ENCODE measurements at regions not wholly inside any gene's neighbourhood (a gene's known extent, or its start where the extent isn't known, plus 50 kb on each side); places are given as distances from the start of the nearest gene placed in this dataset.

DNA sequence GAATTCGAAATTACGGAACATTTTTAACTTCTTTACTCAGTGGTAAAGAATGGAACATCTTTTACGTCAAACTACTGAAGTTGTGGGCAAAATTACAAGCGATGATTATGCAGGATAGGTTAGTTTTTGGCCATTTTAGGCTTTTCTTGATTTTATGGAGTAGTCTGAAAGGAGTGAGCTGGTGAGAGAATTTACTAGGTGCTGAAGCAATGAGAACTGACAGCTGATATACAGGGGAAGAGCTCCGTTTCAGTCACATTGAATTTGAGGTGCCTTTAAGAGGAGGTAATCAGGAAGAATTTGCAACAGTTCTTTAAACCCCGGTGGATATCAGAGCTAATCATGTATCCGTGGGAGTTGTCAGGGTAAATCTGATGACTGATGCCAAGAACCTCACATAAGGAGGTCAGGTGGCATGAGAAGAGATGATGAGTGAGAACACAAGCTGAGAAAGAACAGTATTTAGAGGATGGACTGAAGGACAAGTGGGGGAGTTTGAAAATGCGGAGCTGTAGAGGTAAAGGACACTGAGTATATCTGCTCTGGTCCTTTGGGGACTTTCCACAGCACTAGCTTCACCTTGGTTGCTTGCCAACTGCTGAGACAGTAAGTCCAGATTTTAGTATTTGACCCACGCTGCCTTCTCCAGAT is 104.3 kb downstream of the AHR start:
- TF ChIP-seq, protein P1, sequence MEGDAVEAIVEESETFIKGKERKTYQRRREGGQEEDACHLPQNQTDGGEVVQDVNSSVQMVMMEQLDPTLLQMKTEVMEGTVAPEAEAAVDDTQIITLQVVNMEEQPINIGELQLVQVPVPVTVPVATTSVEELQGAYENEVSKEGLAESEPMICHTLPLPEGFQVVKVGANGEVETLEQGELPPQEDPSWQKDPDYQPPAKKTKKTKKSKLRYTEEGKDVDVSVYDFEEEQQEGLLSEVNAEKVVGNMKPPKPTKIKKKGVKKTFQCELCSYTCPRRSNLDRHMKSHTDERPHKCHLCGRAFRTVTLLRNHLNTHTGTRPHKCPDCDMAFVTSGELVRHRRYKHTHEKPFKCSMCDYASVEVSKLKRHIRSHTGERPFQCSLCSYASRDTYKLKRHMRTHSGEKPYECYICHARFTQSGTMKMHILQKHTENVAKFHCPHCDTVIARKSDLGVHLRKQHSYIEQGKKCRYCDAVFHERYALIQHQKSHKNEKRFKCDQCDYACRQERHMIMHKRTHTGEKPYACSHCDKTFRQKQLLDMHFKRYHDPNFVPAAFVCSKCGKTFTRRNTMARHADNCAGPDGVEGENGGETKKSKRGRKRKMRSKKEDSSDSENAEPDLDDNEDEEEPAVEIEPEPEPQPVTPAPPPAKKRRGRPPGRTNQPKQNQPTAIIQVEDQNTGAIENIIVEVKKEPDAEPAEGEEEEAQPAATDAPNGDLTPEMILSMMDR (IDR thresholded peaks at IDR 0.05; ENCODE audit: insufficient read depth, low read depth, low read length): no peak
- TF ChIP-seq EZH2 (IDR thresholded peaks at IDR 0.05; ENCODE audit: insufficient read depth, low read length): no peak

Measured in astrocyte (in vitro differentiated cells and primary cell).